ENCODE measurements at regions not wholly inside any gene's neighbourhood (a gene's known extent, or its start where the extent isn't known, plus 50 kb on each side); places are given as distances from the start of the nearest gene placed in this dataset.

- no peak for TF ChIP-seq IKZF3 (tag by site-specific recombination; IDR thresholded peaks at IDR 0.05)
Observed at GRCh38 chr15:57772223-57772957, 65.9 kb downstream of the POLR2M start (continued).

- no peaks in the 10 kb centered on the region for H3K36me3 ChIP-seq (ENCODE audit: control insufficient read depth in 2 of 2, insufficient read depth in 1 of 2, low read length in 2 of 2)
- no peak overlapping the region for H3K27ac ChIP-seq (ENCODE audit: extremely low read depth, low read depth, low read length)
- H3K4me3 ChIP-seq (ENCODE audit: low read depth, low read length), result no peak overlapping the region
- POLR2A ChIA-PET, result no interaction called here
- TF ChIP-seq GLIS1 (tag by site-specific recombination; IDR thresholded peaks at IDR 0.05) (no peak), YY2 (tag by site-specific recombination; IDR thresholded peaks at IDR 0.05) (no peak), ZNF658 (tag by site-specific recombination; IDR thresholded peaks at IDR 0.05) (no peak), ZNF114 (tag by site-specific recombination; IDR thresholded peaks at IDR 0.05) (no peak), ZNF76 (tag by site-specific recombination; IDR thresholded peaks at IDR 0.05; ENCODE audit: borderline replicate concordance, low read depth) (no peak), ZBTB49 (tag by site-specific recombination; IDR thresholded peaks at IDR 0.05; ENCODE audit: low read depth) (no peak), ZNF366 (tag by site-specific recombination; conservative IDR thresholded peaks at IDR 0.05) (no peak), ZNF629 (tag by site-specific recombination; IDR thresholded peaks at IDR 0.05) (no peak), ZNF768 (tag by site-specific recombination; IDR thresholded peaks at IDR 0.05) (no peak), ZNF398 (tag by site-specific recombination; IDR thresholded peaks at IDR 0.05) (no peak), ZNF394 (tag by site-specific recombination; IDR thresholded peaks at IDR 0.05; ENCODE audit: borderline replicate concordance) (no peak), ZNF518A (tag by site-specific recombination; conservative IDR thresholded peaks at IDR 0.05; ENCODE audit: low read depth) (no peak), ZFP37 (tag by site-specific recombination; IDR thresholded peaks at IDR 0.05) (no peak), ZNF555 (tag by site-specific recombination; conservative IDR thresholded peaks at IDR 0.05) (no peak)
- TF ChIP-seq, protein P1, sequence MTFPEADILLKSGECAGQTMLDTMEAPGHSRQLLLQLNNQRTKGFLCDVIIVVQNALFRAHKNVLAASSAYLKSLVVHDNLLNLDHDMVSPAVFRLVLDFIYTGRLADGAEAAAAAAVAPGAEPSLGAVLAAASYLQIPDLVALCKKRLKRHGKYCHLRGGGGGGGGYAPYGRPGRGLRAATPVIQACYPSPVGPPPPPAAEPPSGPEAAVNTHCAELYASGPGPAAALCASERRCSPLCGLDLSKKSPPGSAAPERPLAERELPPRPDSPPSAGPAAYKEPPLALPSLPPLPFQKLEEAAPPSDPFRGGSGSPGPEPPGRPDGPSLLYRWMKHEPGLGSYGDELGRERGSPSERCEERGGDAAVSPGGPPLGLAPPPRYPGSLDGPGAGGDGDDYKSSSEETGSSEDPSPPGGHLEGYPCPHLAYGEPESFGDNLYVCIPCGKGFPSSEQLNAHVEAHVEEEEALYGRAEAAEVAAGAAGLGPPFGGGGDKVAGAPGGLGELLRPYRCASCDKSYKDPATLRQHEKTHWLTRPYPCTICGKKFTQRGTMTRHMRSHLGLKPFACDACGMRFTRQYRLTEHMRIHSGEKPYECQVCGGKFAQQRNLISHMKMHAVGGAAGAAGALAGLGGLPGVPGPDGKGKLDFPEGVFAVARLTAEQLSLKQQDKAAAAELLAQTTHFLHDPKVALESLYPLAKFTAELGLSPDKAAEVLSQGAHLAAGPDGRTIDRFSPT (tag by site-specific recombination; IDR thresholded peaks at IDR 0.05), result no peak
- no peaks in the 10 kb centered on the region for H3K9me3 ChIP-seq (ENCODE audit: control insufficient read depth, insufficient read depth, low read depth, low read length)
- H3K4me1 ChIP-seq (ENCODE audit: control insufficient read depth, insufficient read depth, low read length), result no peaks in the 10 kb centered on the region
- CTCF ChIA-PET, result no interaction called here
Observed at GRCh38 chr15:57773051-57773450, 66.5 kb downstream of the POLR2M start.

Measured in HEK293 (cell line).